SK-N-SH (cell line): ENCODE measurements at regions not wholly inside any gene's neighbourhood (a gene's known extent, or its start where the extent isn't known, plus 50 kb on each side); places are given as distances from the start of the nearest gene placed in this dataset.
A peak's percentile ranks its signal among the peaks of the same experiment; 100 is the strongest.

Experiments
- ELF1 ChIP-seq: IDR thresholded peaks from 2 replicates; pipeline ENCODE4 v1.4.0; 2012
- EP300 ChIP-seq, 2 experiments: IDR thresholded peaks; 2 replicates each; pipeline versions ENCODE4 v1.4.0 to v1.6.1; 2012; ENCODE audit warnings: borderline replicate concordance in 1 of 2, low read depth in 1 of 2, low read length in 1 of 2
- GATA2 ChIP-seq: sonication (generic); formaldehyde crosslinking; IDR thresholded peaks from 2 replicates; pipeline ENCODE4 v1.5.0; 2020; ENCODE audit warnings: mild to moderate bottlenecking, missing genetic modification reagents
- MAX ChIP-seq: IDR thresholded peaks from 2 replicates; pipeline ENCODE4 v1.4.0; 2012; ENCODE audit warnings: low read depth
- POLR2AphosphoS5 ChIP-seq: IDR thresholded peaks from 2 replicates; pipeline ENCODE4 v1.6.1; 2012; ENCODE audit warnings: low read depth, low read length
- RAD21 ChIP-seq: IDR thresholded peaks from 2 replicates; pipeline ENCODE4 v1.6.1; 2012; ENCODE audit warnings: mild to moderate bottlenecking, low read length
- TCF12 ChIP-seq: IDR thresholded peaks from 2 replicates; pipeline ENCODE4 v1.4.0; 2012
- TF ChIP-seq, protein P1 (sequence below): fragments of 200-600 bp; sonication (generic); IDR thresholded peaks from 2 replicates; pipeline ENCODE4 v1.6.1; 2017; ENCODE audit warnings: antibody characterized with exemption, mild to moderate bottlenecking, moderate library complexity

DNA sequence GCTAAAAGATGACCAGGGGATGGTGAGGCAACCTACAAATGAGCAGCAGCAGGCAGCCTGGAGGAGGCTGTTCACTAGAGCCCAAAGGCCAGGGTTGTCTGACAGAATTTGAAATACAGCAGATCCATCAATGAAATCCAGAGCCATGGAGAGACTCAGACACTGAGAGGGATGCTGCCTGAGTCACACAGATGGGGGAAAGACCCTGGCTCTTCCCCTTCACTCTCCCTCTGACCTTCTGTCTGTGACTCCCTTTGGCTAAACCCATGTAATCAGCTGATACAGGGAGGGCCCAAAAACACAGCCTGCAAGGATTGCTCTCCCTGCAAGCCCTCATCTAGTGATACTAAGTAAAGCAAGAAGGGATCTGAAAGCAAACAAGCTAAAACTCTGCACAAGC lies 166.5 kb upstream of the SPOPL start:
- TF ChIP-seq, protein P1, sequence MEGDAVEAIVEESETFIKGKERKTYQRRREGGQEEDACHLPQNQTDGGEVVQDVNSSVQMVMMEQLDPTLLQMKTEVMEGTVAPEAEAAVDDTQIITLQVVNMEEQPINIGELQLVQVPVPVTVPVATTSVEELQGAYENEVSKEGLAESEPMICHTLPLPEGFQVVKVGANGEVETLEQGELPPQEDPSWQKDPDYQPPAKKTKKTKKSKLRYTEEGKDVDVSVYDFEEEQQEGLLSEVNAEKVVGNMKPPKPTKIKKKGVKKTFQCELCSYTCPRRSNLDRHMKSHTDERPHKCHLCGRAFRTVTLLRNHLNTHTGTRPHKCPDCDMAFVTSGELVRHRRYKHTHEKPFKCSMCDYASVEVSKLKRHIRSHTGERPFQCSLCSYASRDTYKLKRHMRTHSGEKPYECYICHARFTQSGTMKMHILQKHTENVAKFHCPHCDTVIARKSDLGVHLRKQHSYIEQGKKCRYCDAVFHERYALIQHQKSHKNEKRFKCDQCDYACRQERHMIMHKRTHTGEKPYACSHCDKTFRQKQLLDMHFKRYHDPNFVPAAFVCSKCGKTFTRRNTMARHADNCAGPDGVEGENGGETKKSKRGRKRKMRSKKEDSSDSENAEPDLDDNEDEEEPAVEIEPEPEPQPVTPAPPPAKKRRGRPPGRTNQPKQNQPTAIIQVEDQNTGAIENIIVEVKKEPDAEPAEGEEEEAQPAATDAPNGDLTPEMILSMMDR = no peak
- TF ChIP-seq RAD21 = no peak
- TF ChIP-seq POLR2AphosphoS5 = no peak
- no peak for TF ChIP-seq ELF1
- no peak for TF ChIP-seq GATA2 (CRISPR knock-in tag)
- no peak for TF ChIP-seq MAX
- TF ChIP-seq TCF12 = peak; percentile 38
- no peak for TF ChIP-seq EP300 (IDR thresholded peaks at IDR 0.05; ENCODE audit: borderline replicate concordance in 1 of 2, low read depth in 1 of 2, low read length in 1 of 2)
